ENCODE measurements at regions not wholly inside any gene's neighbourhood (a gene's known extent, or its start where the extent isn't known, plus 50 kb on each side); places are given as distances from the start of the nearest gene placed in this dataset.

GRCh38 chr1:8109216-8109615, 83.1 kb upstream of the ERRFI1 start:
- H3K9me3 Mint-ChIP-seq = no peaks in the 10 kb centered on the region
- intact Hi-C loops (cut with micrococcal nuclease) = loop anchor here (10.0 kb wide), 1 partner anchor 176 kb away; no protein-coding TSS in a partner anchor
- no peak overlapping the region for H3K4me3 Mint-ChIP-seq
- no peaks in the 10 kb centered on the region for H3K36me3 Mint-ChIP-seq (ENCODE audit: low read depth)
- peaks cover 4% of the 10 kb centered on the region for H3K27me3 Mint-ChIP-seq
- peaks cover 21% of the 10 kb centered on the region for H3K4me1 Mint-ChIP-seq (ENCODE audit: low read depth)
- H3K27ac Mint-ChIP-seq = no peak overlapping the region

- Mint-ChIP-seq H3K4me3 (no peak overlapping the region), H3K4me1 (ENCODE audit: low read depth) (peaks cover 23% of the 10 kb centered on the region), H3K36me3 (ENCODE audit: low read depth) (no peaks in the 10 kb centered on the region), H3K27ac (no peak overlapping the region), H3K27me3 (peaks cover 2% of the 10 kb centered on the region), H3K9me3 (no peaks in the 10 kb centered on the region)
- intact Hi-C loops (cut with micrococcal nuclease) = loop anchor here (10.0 kb wide), 1 partner anchor 177 kb away; no protein-coding TSS in a partner anchor
Measured at GRCh38 chr1:8107897-8108296, 81.8 kb upstream of the ERRFI1 start.

- peak overlapping the region; percentile 65 for H3K27ac Mint-ChIP-seq
- no peaks in the 10 kb centered on the region for H3K9me3 Mint-ChIP-seq
- no peaks in the 10 kb centered on the region for H3K36me3 Mint-ChIP-seq (ENCODE audit: low read depth)
- H3K4me3 Mint-ChIP-seq = no peak overlapping the region
- H3K27me3 Mint-ChIP-seq = peaks cover 3% of the 10 kb centered on the region
- H3K4me1 Mint-ChIP-seq (ENCODE audit: low read depth) = peaks cover 28% of the 10 kb centered on the region
- intact Hi-C loops (cut with micrococcal nuclease) = loop anchor here (10.0 kb wide), 1 partner anchor 180 kb away; no protein-coding TSS in a partner anchor
Measured at GRCh38 chr1:8104278-8105236, 78.4 kb upstream of the ERRFI1 start.

- Mint-ChIP-seq H3K4me3 (no peak overlapping the region), H3K9me3 (no peaks in the 10 kb centered on the region), H3K27ac (peak overlapping the region; percentile 84), H3K27me3 (peaks cover 3% of the 10 kb centered on the region), H3K36me3 (ENCODE audit: low read depth) (no peaks in the 10 kb centered on the region), H3K4me1 (ENCODE audit: low read depth) (peaks cover 52% of the 10 kb centered on the region)
- intact Hi-C loops (cut with micrococcal nuclease) = no loop called here
Measured at GRCh38 chr1:8097908-8098307, 71.8 kb upstream of the ERRFI1 start.

DNA sequence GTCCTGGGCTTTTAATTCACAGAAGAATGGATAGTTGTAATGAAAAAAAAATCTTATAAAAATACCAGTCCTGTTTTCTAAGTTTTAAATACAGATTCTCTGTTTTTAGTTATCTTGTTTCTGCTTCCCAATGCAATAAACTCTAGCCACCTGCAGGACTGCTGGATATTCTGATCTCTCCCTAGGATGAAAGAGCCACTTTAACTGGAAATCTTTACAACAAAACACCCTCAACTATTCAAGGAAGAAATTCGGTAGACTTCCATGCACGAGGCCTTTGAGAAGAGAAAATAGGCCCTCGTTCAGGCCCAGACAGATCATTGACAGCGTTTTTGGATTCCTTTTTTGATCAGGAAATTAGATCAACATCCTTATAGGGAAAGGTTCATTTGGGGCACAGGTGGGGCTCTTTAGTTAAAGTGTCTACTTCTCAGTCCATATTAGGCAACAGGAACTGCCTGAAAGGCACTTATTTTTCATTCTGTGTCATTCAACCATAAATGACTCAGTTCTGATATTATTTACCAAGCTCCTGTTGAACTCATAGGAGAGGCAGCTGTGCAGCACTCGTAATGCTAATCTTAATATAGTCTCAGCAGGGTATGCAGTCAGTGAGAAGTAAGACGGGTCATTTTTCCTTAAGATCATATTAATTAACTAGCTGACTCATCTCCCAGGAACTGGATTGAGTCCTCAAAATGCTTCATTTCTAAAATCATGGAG, 71.1 kb upstream of the ERRFI1 start:
- H3K4me1 Mint-ChIP-seq (ENCODE audit: low read depth) = peaks cover 52% of the 10 kb centered on the region
- no peaks in the 10 kb centered on the region for H3K9me3 Mint-ChIP-seq
- H3K36me3 Mint-ChIP-seq (ENCODE audit: low read depth) = no peaks in the 10 kb centered on the region
- no peak overlapping the region for H3K4me3 Mint-ChIP-seq
- H3K27ac Mint-ChIP-seq = peak overlapping the region; percentile 84
- intact Hi-C loops (cut with micrococcal nuclease) = no loop called here
- H3K27me3 Mint-ChIP-seq = peaks cover 3% of the 10 kb centered on the region

- H3K27ac Mint-ChIP-seq = peak overlapping the region; percentile 84
- intact Hi-C loops (cut with micrococcal nuclease) = no loop called here
Measured at GRCh38 chr1:8096105-8097011, 70.2 kb upstream of the ERRFI1 start.

GRCh38 chr1:8095584-8095983, 69.5 kb upstream of the ERRFI1 start:
- no peak overlapping the region for H3K4me3 Mint-ChIP-seq
- intact Hi-C loops (cut with micrococcal nuclease) = no loop called here
- H3K36me3 Mint-ChIP-seq (ENCODE audit: low read depth) = no peaks in the 10 kb centered on the region
- no peak overlapping the region for H3K27ac Mint-ChIP-seq
- peaks cover 3% of the 10 kb centered on the region for H3K27me3 Mint-ChIP-seq
- H3K9me3 Mint-ChIP-seq = no peaks in the 10 kb centered on the region
- peaks cover 54% of the 10 kb centered on the region for H3K4me1 Mint-ChIP-seq (ENCODE audit: low read depth)

More at GRCh38 chr1:8096105-8097011, 70.2 kb upstream of the ERRFI1 start:
- H3K36me3 Mint-ChIP-seq (ENCODE audit: low read depth) = no peaks in the 10 kb centered on the region
- peaks cover 49% of the 10 kb centered on the region for H3K4me1 Mint-ChIP-seq (ENCODE audit: low read depth)
- H3K27me3 Mint-ChIP-seq = peaks cover 2% of the 10 kb centered on the region
- H3K4me3 Mint-ChIP-seq = no peak overlapping the region
- H3K9me3 Mint-ChIP-seq = no peaks in the 10 kb centered on the region

DNA sequence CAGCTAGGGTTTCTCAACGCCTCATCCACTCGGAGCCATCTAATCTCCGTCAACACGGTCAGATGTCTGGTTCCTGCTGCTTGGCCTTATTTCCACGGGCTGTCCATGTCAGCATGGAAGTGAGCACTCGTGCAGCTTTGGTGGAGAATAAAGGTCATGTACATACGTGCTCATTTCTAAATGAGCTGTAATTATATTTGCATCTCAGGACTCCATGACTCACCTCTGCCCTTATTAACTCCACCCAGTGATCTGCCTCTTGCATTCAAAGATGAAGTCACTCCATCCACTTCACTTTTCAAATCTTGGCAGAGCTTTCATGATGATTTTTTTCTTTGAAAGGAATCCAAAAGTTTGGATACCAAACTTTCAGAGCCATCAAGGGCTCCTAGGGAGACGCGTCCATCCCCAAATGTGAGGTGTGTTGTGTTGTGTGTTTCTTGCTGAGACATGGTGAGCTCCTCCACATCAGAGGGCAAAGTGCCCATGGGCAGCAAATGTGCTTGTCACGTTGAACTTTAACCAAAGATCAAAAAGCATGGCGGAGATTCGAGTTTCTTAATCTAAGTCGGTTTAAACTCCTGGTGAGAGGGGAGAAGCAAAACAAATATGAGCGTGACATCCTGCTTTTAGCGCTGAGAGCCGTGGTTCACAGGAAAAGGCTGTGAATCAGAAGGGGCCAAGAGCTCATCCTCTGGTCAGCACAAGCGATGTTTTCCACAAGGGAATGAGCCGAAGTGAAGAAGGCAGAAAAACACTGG, 68.6 kb upstream of the ERRFI1 start:
- peaks cover 3% of the 10 kb centered on the region for H3K27me3 Mint-ChIP-seq
- no peak overlapping the region for H3K4me3 Mint-ChIP-seq
- intact Hi-C loops (cut with micrococcal nuclease) = no loop called here

DNA sequence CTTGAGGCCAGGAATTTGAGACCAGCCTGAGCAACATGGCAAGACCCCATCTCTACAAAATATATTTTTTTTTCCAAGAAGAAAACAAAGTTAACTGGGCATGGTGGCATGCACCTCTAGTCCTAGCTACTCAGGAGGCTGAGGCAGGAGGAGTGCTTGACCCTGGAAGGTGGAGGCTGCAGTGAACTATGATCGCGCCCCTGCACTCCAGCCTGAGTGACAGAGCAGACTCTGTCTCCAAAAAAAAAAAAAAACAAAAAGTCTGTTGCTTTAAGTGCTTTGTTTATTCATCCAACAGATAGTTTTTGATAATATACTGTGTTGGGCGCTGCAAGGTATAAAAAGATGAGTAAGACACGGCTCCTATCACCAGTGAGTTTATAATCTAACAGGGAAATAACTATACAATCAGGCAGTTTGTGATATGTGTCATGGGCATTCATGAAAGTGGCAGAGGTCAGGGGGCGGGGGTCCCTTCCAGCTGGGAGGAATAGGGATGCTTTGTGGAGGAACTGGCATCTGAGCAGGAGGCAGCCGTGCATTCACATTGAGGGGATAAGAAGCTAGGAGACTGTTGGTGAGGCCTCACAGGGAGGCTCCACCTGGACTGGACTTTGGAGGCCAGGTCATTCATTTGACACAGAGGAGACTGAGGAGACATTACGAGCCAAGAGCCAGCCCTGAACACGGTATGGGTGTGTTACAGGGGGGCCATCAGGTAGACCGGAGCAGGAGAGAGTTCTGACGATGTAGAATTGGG, 67.3 kb upstream of the ERRFI1 start:
- intact Hi-C loops (cut with micrococcal nuclease) = no loop called here
- Mint-ChIP-seq H3K4me1 (ENCODE audit: low read depth) (peaks cover 64% of the 10 kb centered on the region), H3K9me3 (no peaks in the 10 kb centered on the region), H3K27ac (no peak overlapping the region), H3K4me3 (no peak overlapping the region), H3K36me3 (ENCODE audit: low read depth) (no peaks in the 10 kb centered on the region), H3K27me3 (peaks cover 3% of the 10 kb centered on the region)

More for the DNA sequence above, 68.6 kb upstream of the ERRFI1 start:
- Mint-ChIP-seq H3K4me1 (ENCODE audit: low read depth) (peaks cover 60% of the 10 kb centered on the region), H3K27ac (peak overlapping the region; percentile 21), H3K9me3 (no peaks in the 10 kb centered on the region), H3K36me3 (ENCODE audit: low read depth) (no peaks in the 10 kb centered on the region)

DNA sequence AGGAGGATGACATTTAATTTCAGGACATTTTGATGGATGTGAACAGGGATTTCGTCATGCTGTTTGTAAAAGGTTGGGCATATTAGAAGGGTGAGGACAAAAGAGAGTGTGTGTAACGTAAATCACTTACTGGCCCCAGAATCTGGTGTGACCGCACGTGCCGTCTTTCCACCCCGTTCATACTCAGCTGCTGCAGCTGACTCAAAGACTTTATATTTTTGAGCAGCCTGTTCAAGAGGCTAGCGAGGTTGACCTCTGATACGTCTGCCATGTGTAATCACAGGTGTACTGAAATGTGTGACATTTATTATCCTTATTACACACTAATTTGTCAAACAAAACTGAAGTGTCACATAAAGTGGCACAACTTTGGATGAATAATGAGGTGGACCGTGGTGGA, 66.5 kb upstream of the ERRFI1 start:
- no peaks in the 10 kb centered on the region for H3K36me3 Mint-ChIP-seq (ENCODE audit: low read depth)
- intact Hi-C loops (cut with micrococcal nuclease) = no loop called here
- H3K9me3 Mint-ChIP-seq = no peaks in the 10 kb centered on the region
- H3K4me1 Mint-ChIP-seq (ENCODE audit: low read depth) = peaks cover 58% of the 10 kb centered on the region
- H3K4me3 Mint-ChIP-seq = no peak overlapping the region
- no peak overlapping the region for H3K27ac Mint-ChIP-seq
- peaks cover 3% of the 10 kb centered on the region for H3K27me3 Mint-ChIP-seq

DNA sequence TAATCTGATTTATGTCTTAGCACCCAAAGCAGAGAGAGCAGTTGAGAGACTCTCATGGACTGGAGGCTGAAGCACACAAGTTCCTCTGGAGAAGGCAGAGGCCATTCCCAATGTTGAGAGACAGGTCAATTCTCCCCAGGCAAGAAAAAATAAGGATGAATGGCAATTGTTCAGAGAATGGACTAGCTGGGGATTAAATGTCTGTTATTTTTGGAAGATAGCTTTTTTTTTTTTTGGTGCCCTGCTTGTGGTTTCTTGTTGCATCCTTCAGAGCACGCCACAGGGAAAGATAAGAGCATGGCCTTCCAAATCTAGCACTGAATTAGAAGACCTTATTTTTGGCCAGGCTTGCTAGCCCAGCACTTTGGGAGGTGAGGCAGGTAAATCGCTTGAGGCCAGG, 65.6 kb upstream of the ERRFI1 start:
- Mint-ChIP-seq H3K9me3 (no peaks in the 10 kb centered on the region), H3K27ac (no peak overlapping the region), H3K4me1 (ENCODE audit: low read depth) (peaks cover 51% of the 10 kb centered on the region), H3K4me3 (no peak overlapping the region), H3K36me3 (ENCODE audit: low read depth) (no peaks in the 10 kb centered on the region), H3K27me3 (peaks cover 10% of the 10 kb centered on the region)
- intact Hi-C loops (cut with micrococcal nuclease) = no loop called here

DNA sequence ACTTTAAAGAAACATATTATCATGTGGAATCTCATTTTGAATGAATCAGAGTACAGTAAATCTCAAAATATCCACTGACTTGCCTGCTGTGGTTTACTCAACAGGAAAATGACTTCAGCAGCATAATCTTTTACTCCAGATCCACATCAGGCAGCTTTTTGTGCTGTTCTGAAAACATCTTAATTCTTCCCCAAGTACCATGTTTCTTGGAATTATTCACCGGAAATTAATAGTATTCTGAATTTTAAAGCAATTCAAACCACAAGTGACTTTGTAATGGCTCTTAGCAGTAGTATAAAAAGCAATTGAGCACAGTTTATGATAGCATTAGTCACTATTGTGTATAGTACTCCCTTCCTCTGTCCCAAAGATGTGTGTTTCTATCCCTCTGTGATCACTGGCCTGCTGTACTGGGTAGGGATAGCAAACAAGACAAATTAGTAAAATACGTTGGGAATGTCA, 64.2 kb upstream of the ERRFI1 start:
- Mint-ChIP-seq H3K36me3 (ENCODE audit: low read depth) (no peaks in the 10 kb centered on the region), H3K4me1 (ENCODE audit: low read depth) (peaks cover 46% of the 10 kb centered on the region), H3K9me3 (no peaks in the 10 kb centered on the region), H3K4me3 (no peak overlapping the region), H3K27ac (no peak overlapping the region), H3K27me3 (peaks cover 10% of the 10 kb centered on the region)
- intact Hi-C loops (cut with micrococcal nuclease) = no loop called here

All from dendritic cell treated with granulocyte-macrophage colony-stimulating factor and Interleukin-4, amounts not matched to agents 40 ng/mL and 50 ng/mL, for 4 days (primary cell).